Central memory CD8-positive, alpha-beta T cell (primary cell): ENCODE measurements at regions not wholly inside any gene's neighbourhood (a gene's known extent, or its start where the extent isn't known, plus 50 kb on each side); places are given as distances from the start of the nearest gene placed in this dataset.

ENCODE experiments used
- ATAC-seq: fragments of 150-1000 bp; cut with Tn5 transposase; replicated peaks from 2 replicates; pipeline ENCODE4 v1.10.0; 2022; ENCODE audit warnings: mild to moderate bottlenecking, moderate FRiP score, moderate number of reproducible peaks; ENCODE audit not compliant: poor library complexity, severe bottlenecking; ENCODE audit errors: extremely low read depth
- DNase-seq, 2 donors: peaks; one replicate each; pipeline ENCODE4 v3.0.0; 2021; ENCODE audit warnings: low spot score in 2 of 2
- H3K27ac Mint-ChIP-seq: one replicate; pipeline ENCODE4 v1.8.0; 2022; ENCODE audit warnings: low read depth, mild to moderate bottlenecking, moderate library complexity, mixed read lengths
- H3K27me3 Mint-ChIP-seq: one replicate; pipeline ENCODE4 v1.8.0; 2022; ENCODE audit warnings: mixed read lengths
- H3K36me3 Mint-ChIP-seq: one replicate; pipeline ENCODE4 v1.8.0; 2022; ENCODE audit warnings: mild to moderate bottlenecking, moderate library complexity, mixed read lengths; ENCODE audit not compliant: insufficient read depth
- H3K4me1 Mint-ChIP-seq: one replicate; pipeline ENCODE4 v1.8.0; 2022; ENCODE audit warnings: mixed read lengths
- H3K4me3 Mint-ChIP-seq: one replicate; pipeline ENCODE4 v1.8.0; 2022; ENCODE audit warnings: mild to moderate bottlenecking, moderate library complexity, mixed read lengths
- H3K9me3 Mint-ChIP-seq: one replicate; pipeline ENCODE4 v1.8.0; 2022; ENCODE audit warnings: mixed read lengths

- Mint-ChIP-seq H3K27ac (no peak overlapping the region), H3K27me3 (peaks cover 48% of the 10 kb centered on the region), H3K9me3 (peaks cover 7% of the 10 kb centered on the region), H3K4me3 (no peak overlapping the region), H3K36me3 (no peaks in the 10 kb centered on the region), H3K4me1 (no peaks in the 10 kb centered on the region)
- DNase-seq (no peak), ATAC-seq (no peak)
These were observed 57.9 kb upstream of the SPRY1 start for GRCh38 chr4:123338715-123339114.

- Mint-ChIP-seq H3K27ac (no peak overlapping the region), H3K27me3 (peaks cover 41% of the 10 kb centered on the region), H3K4me3 (no peak overlapping the region), H3K36me3 (no peaks in the 10 kb centered on the region), H3K9me3 (peaks cover 6% of the 10 kb centered on the region), H3K4me1 (no peaks in the 10 kb centered on the region)
- ATAC-seq (no peak), DNase-seq (no peak)
These were observed 56.9 kb upstream of the SPRY1 start for GRCh38 chr4:123339507-123340380.

- Mint-ChIP-seq H3K27ac (no peak overlapping the region), H3K4me1 (no peaks in the 10 kb centered on the region), H3K4me3 (no peak overlapping the region), H3K36me3 (no peaks in the 10 kb centered on the region), H3K27me3 (peaks cover 35% of the 10 kb centered on the region), H3K9me3 (peaks cover 2% of the 10 kb centered on the region)
- DNase-seq (no peak), ATAC-seq (no peak)
These were observed 56.3 kb upstream of the SPRY1 start for GRCh38 chr4:123340381-123340701.

GRCh38 chr4:123342498-123342897, 54.1 kb upstream of the SPRY1 start:
- H3K27ac Mint-ChIP-seq = no peak overlapping the region

GRCh38 chr4:123343400-123344041, 53.1 kb upstream of the SPRY1 start:
- ATAC-seq (no peak), DNase-seq (no peak)
- Mint-ChIP-seq H3K4me3 (no peak overlapping the region), H3K4me1 (no peaks in the 10 kb centered on the region), H3K27me3 (peaks cover 14% of the 10 kb centered on the region), H3K36me3 (no peaks in the 10 kb centered on the region), H3K27ac (no peak overlapping the region), H3K9me3 (no peaks in the 10 kb centered on the region)

More at GRCh38 chr4:123342498-123342897, 54.1 kb upstream of the SPRY1 start:
- H3K9me3 Mint-ChIP-seq = no peaks in the 10 kb centered on the region
- peaks cover 21% of the 10 kb centered on the region for H3K27me3 Mint-ChIP-seq
- H3K4me3 Mint-ChIP-seq = no peak overlapping the region
- no peak for DNase-seq
- no peak for ATAC-seq
- H3K36me3 Mint-ChIP-seq = no peaks in the 10 kb centered on the region
- H3K4me1 Mint-ChIP-seq = no peaks in the 10 kb centered on the region

- no peak for DNase-seq
- Mint-ChIP-seq H3K4me1 (no peaks in the 10 kb centered on the region), H3K27ac (no peak overlapping the region), H3K27me3 (peaks cover 14% of the 10 kb centered on the region), H3K4me3 (no peak overlapping the region), H3K36me3 (no peaks in the 10 kb centered on the region), H3K9me3 (no peaks in the 10 kb centered on the region)
- no peak for ATAC-seq
These were observed 51.3 kb upstream of the SPRY1 start for GRCh38 chr4:123345137-123345934.

GRCh38 chr4:123345935-123346300, 50.7 kb upstream of the SPRY1 start:
- ATAC-seq (no peak), DNase-seq (no peak)
- H3K4me3 Mint-ChIP-seq = no peak overlapping the region
- H3K4me1 Mint-ChIP-seq = no peaks in the 10 kb centered on the region
- H3K9me3 Mint-ChIP-seq = no peaks in the 10 kb centered on the region
- no peak overlapping the region for H3K27ac Mint-ChIP-seq
- H3K27me3 Mint-ChIP-seq = peaks cover 18% of the 10 kb centered on the region
- H3K36me3 Mint-ChIP-seq = no peaks in the 10 kb centered on the region

- peaks cover 18% of the 10 kb centered on the region for H3K27me3 Mint-ChIP-seq
These were observed 50.2 kb upstream of the SPRY1 start for GRCh38 chr4:123346330-123346940.

More at GRCh38 chr4:123346330-123346940, 50.2 kb upstream of the SPRY1 start:
- Mint-ChIP-seq H3K9me3 (no peaks in the 10 kb centered on the region), H3K4me1 (no peaks in the 10 kb centered on the region), H3K4me3 (no peak overlapping the region), H3K36me3 (no peaks in the 10 kb centered on the region), H3K27ac (no peak overlapping the region)
- DNase-seq (no peak), ATAC-seq (no peak)
